ENCODE measurements at regions not wholly inside any gene's neighbourhood (a gene's known extent, or its start where the extent isn't known, plus 50 kb on each side); places are given as distances from the start of the nearest gene placed in this dataset.

DNA sequence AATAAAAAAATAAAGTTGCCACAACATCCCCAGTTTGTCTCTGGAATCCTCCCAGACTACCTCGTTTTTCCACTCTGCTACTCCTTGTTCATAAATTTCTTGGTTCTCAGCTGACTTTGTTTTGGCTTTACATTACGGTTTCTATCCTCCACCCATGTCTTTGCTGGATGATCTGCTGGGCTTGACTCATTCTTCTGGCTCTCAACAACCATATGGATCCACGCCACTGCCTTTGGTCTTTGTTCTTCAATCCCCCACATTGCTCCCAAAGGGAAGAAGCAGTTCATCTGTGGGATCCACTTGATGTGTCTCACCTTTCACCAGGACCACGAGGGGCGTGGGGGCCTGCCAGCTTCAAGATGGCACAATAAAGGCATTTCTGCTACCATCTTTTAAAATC lies 67.1 kb upstream of the NBL1 start:
- TF ChIP-seq, protein P1, sequence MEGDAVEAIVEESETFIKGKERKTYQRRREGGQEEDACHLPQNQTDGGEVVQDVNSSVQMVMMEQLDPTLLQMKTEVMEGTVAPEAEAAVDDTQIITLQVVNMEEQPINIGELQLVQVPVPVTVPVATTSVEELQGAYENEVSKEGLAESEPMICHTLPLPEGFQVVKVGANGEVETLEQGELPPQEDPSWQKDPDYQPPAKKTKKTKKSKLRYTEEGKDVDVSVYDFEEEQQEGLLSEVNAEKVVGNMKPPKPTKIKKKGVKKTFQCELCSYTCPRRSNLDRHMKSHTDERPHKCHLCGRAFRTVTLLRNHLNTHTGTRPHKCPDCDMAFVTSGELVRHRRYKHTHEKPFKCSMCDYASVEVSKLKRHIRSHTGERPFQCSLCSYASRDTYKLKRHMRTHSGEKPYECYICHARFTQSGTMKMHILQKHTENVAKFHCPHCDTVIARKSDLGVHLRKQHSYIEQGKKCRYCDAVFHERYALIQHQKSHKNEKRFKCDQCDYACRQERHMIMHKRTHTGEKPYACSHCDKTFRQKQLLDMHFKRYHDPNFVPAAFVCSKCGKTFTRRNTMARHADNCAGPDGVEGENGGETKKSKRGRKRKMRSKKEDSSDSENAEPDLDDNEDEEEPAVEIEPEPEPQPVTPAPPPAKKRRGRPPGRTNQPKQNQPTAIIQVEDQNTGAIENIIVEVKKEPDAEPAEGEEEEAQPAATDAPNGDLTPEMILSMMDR (IDR thresholded peaks at IDR 0.05), result no peak
- intact Hi-C loops (cut with DNase I), result no loop called here
- ATAC-seq (no peak), DNase-seq (no peak), FAIRE-seq (no peak)
- Histone ChIP-seq H3K9me3 (no peaks in the 10 kb centered on the region), H3K4me1 (no peaks in the 10 kb centered on the region), H3K27me3 (no peaks in the 10 kb centered on the region), H3K36me3 (no peaks in the 10 kb centered on the region), H3K27ac (no peak overlapping the region), H3K4me3 (no peak overlapping the region)
- WGBS, 2 donors, result 51 to 58% methylated on average over 5 of the region's 5 CpGs

DNA sequence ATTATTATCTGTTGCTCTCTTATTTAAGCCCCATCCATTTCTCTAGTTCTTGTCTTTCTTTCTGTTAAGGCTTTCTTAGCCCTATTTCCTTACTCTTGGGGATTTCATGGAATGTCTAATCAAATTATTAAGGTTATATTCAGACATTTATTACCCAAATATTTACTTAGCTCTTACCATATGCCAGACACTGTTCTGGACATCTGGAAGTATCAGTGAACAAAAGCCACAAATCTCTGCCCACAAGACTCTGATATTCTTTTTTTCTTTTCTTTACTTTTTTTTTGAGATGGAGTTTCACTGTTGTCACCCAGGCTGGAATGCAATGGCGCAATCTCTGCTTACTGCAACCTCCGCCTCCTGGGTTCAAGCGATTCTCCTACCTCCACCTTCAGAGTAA lies 74.3 kb upstream of the NBL1 start:
- FAIRE-seq (no peak), ATAC-seq (no peak), DNase-seq (no peak)
- Histone ChIP-seq H3K9me3 (no peaks in the 10 kb centered on the region), H3K4me3 (no peak overlapping the region), H3K27ac (no peak overlapping the region), H3K4me1 (no peaks in the 10 kb centered on the region), H3K27me3 (no peaks in the 10 kb centered on the region), H3K36me3 (no peaks in the 10 kb centered on the region)
- TF ChIP-seq, protein P1 (IDR thresholded peaks at IDR 0.05), result no peak
- intact Hi-C loops (cut with DNase I), result no loop called here
- WGBS, 2 donors, result 90 to 94% methylated on average over 3 of the region's 3 CpGs

DNA sequence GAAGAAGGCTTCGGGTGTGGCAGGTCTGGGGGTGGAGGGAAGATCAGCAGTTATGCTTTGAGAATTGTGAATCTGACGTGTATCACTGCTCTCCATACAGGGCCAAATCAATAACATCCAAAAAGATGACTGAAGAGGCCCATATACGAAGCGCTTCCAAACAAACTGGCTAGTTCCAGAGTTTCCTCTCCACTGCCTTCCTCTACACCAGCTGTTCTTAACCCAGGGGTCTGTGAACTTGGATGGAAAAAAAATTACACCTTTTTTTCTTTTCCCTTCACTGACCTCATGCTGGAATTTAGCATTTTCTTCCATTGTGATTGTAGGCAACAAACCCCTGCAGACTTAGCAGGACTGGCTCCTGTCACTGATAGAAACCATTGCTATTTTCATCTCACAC lies 77.1 kb upstream of the NBL1 start:
- H3K4me1 ChIP-seq, result no peaks in the 10 kb centered on the region
- H3K36me3 ChIP-seq, result no peaks in the 10 kb centered on the region
- 90 to 95% methylated on average over 4 of the region's 4 CpGs for WGBS, 2 donors
- no peaks in the 10 kb centered on the region for H3K9me3 ChIP-seq
- no peaks in the 10 kb centered on the region for H3K27me3 ChIP-seq
- intact Hi-C loops (cut with DNase I), result no loop called here
- no peak for FAIRE-seq
- ATAC-seq, result no peak
- H3K4me3 ChIP-seq, result no peak overlapping the region
- TF ChIP-seq, protein P1 (IDR thresholded peaks at IDR 0.05), result no peak
- no peak overlapping the region for H3K27ac ChIP-seq
- no peak for DNase-seq

DNA sequence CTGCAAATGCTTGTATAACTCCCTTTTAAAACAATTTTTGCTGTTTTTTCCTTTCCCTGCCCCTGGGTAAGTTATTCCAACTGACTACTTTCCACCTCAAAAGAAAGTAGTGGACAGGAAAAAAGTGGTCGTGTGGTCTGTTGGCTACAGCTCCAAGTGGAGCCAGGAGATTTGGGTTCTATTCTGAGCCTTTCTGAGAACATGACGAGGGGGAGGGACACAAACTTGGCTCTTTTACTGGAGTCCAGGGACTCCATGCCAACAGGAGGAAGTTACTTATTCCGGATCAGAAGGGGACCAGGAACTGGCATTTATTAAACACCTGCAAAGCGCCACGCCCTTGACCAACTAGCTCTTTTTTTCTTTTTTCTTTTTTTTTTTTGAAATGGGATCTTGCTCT lies 79.0 kb upstream of the CAPZB start:
- ATAC-seq (no peak), FAIRE-seq (no peak), DNase-seq (no peak)
- H3K4me3 ChIP-seq, result no peak overlapping the region
- H3K27ac ChIP-seq, result peak overlapping the region in 2 of 4 donors; percentile 23 to 28
- 62 to 66% methylated on average over 5 of the region's 5 CpGs for WGBS, 2 donors
- H3K4me1 ChIP-seq, result no peaks in the 10 kb centered on the region
- H3K36me3 ChIP-seq, result no peaks in the 10 kb centered on the region
- H3K27me3 ChIP-seq, result no peaks in the 10 kb centered on the region
- intact Hi-C loops (cut with DNase I), result no loop called here
- TF ChIP-seq, protein P1 (IDR thresholded peaks at IDR 0.05), result no peak
- H3K9me3 ChIP-seq, result no peaks in the 10 kb centered on the region

DNA sequence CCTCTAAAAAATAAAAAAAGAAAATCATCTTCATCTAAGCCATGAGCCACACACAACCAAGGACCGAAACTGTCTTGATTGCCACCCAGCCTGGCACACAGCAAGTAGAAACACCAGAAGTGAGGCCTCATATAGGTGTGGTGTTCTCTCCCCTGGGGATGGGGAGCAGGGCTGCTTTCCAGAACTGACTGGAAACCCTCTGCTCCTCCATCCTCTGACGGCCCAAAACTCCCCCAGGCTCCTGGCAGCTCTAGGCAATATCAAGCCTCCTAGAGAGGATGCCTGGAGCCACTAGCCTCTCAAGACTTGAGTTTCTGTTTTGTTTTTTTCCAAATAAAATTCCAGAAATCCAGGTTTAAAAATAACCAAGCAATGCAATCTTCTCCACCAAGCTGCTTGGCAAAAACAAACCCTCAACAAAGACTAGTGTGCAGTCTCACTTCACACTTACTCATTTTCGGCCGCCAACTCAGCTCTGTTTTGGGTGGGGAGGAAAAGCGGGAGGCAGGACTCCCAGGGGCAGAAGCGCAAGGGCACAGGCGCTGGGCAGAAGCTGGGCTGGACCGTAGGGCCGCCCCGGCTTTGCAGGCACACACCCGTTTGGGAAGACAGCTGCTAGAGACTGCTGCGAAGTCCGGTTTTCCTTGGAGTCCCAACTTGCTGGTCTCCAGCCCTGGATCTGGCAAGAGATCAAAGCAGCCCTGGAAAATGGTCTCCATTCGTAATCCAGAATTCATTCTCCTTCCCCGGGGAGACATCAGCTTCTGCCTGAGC lies 78.2 kb upstream of the CAPZB start:
- ATAC-seq, result peak in 3 of 4 donors; percentile 11 to 54 (median 23)
- H3K27me3 ChIP-seq, result no peaks in the 10 kb centered on the region
- 58 to 63% methylated on average over 15 of the region's 15 CpGs for WGBS, 2 donors
- H3K4me3 ChIP-seq, result no peak overlapping the region
- intact Hi-C loops (cut with DNase I), result no loop called here
- H3K4me1 ChIP-seq, result no peaks in the 10 kb centered on the region
- H3K9me3 ChIP-seq, result no peaks in the 10 kb centered on the region
- no peaks in the 10 kb centered on the region for H3K36me3 ChIP-seq
- H3K27ac ChIP-seq, result peak overlapping the region in 2 of 4 donors; percentile 23 to 28
- no peak for FAIRE-seq
- peak in 1 of 6 donors; percentile 13 for DNase-seq
- TF ChIP-seq, protein P1 (IDR thresholded peaks at IDR 0.05), result no peak
